DOHH2 (cell line): ENCODE measurements at regions not wholly inside any gene's neighbourhood (a gene's known extent, or its start where the extent isn't known, plus 50 kb on each side); places are given as distances from the start of the nearest gene placed in this dataset.

Source experiments
- CTCF ChIP-seq: fragments of 200-600 bp; sonication (generic); IDR thresholded peaks from one replicate; pipeline ENCODE4 v1.5.1; 2014; ENCODE audit warnings: antibody characterized with exemption, mild to moderate bottlenecking, low read depth, low read length; ENCODE audit not compliant: poor library complexity, severe bottlenecking
- EZH2phosphoT487 ChIP-seq: fragments of 200-600 bp; sonication (generic); IDR thresholded peaks from 2 replicates; pipeline ENCODE4 v1.6.1; 2017; ENCODE audit warnings: borderline replicate concordance, mild to moderate bottlenecking, antibody characterized with exemption, low read length, moderate library complexity, mixed read lengths

- TF ChIP-seq CTCF, result no peak
- TF ChIP-seq EZH2phosphoT487, result no peak
Observed at GRCh38 chr3:107464037-107464436, 58.7 kb upstream of the BBX start.
